ENCODE measurements at regions not wholly inside any gene's neighbourhood (a gene's known extent, or its start where the extent isn't known, plus 50 kb on each side); places are given as distances from the start of the nearest gene placed in this dataset.

- Mint-ChIP-seq H3K4me1 (peaks cover 13% of the 10 kb centered on the region), H3K27me3 (ENCODE audit: insufficient read depth, low read depth, poor library complexity) (peaks cover 5% of the 10 kb centered on the region), H3K9me3 (no peaks in the 10 kb centered on the region), H3K27ac (no peak overlapping the region), H3K4me3 (no peak overlapping the region), H3K36me3 (ENCODE audit: low read depth) (no peaks in the 10 kb centered on the region)
- no peak for ATAC-seq
- H3K4me3 ChIP-seq: no peak overlapping the region
- no peaks in the 10 kb centered on the region for H3F3A ChIP-seq (replicated peaks; ENCODE audit: low read depth)
- H3K27ac ChIP-seq (ENCODE audit: low read depth): no peak overlapping the region
- TF ChIP-seq CTCF (conservative IDR thresholded peaks at IDR 0.05; ENCODE audit: low read depth in 2 of 2) (no peak), ETS1 (IDR thresholded peaks at IDR 0.05) (no peak), EZH2 (IDR thresholded peaks at IDR 0.05; ENCODE audit: low read depth, unreplicated experiment) (no peak), CREB1 (CRISPR knock-in tag; IDR thresholded peaks at IDR 0.05; ENCODE audit: low read depth) (no peak), ZNF331 (CRISPR knock-in tag; IDR thresholded peaks at IDR 0.05; ENCODE audit: low read depth) (no peak), JUNB (IDR thresholded peaks at IDR 0.05; ENCODE audit: unreplicated experiment) (no peak), ZNF114 (CRISPR knock-in tag; IDR thresholded peaks at IDR 0.05) (no peak), EZH2phosphoT487 (IDR thresholded peaks at IDR 0.05; ENCODE audit: unreplicated experiment) (no peak), STAT1 (IDR thresholded peaks at IDR 0.05; ENCODE audit: unreplicated experiment) (no peak), NANOG (IDR thresholded peaks at IDR 0.05; ENCODE audit: borderline replicate concordance) (no peak), ZNF462 (CRISPR knock-in tag; IDR thresholded peaks at IDR 0.05) (no peak), POLR2AphosphoS5 (IDR thresholded peaks at IDR 0.05; ENCODE audit: low read depth) (no peak), REST (IDR thresholded peaks at IDR 0.05; ENCODE audit: unreplicated experiment) (no peak)
- peaks cover 10% of the 10 kb centered on the region for H3K4me1 ChIP-seq (ENCODE audit: insufficient read depth)
- no peaks in the 10 kb centered on the region for H3K36me3 ChIP-seq (ENCODE audit: insufficient read depth)
- no peaks in the 10 kb centered on the region for H3K9me2 ChIP-seq (ENCODE audit: insufficient read depth)
- no peaks in the 10 kb centered on the region for H4K20me1 ChIP-seq (replicated peaks; ENCODE audit: insufficient read depth)
- H3K4me2 ChIP-seq: no peak overlapping the region
- no peaks in the 10 kb centered on the region for H3K27me3 ChIP-seq (ENCODE audit: insufficient read depth)
- H3K79me2 ChIP-seq (replicated peaks; ENCODE audit: insufficient read depth): no peaks in the 10 kb centered on the region
- DNase-seq (ENCODE audit: low spot score): no peak
- no peak overlapping the region for H2AFZ ChIP-seq
Observed at GRCh38 chr1:22237433-22238093, 94.7 kb upstream of the WNT4 start.
